Transverse colon (tissue), 3 donors: ENCODE measurements at regions not wholly inside any gene's neighbourhood (a gene's known extent, or its start where the extent isn't known, plus 50 kb on each side); places are given as distances from the start of the nearest gene placed in this dataset.

Experiments used
- CTCF ChIP-seq, 5 experiments: fragments of 200-600 bp in 3 of 5; fragments of 450-650 bp in 2 of 5; sonication (generic) in 3 of 5; IDR thresholded peaks; 1 replicate in 2 of 5; 2 replicates in 3 of 5; pipeline ENCODE4 v1.5.1; 2016 to 2017; ENCODE audit warnings: antibody characterized with exemption in 5 of 5, inconsistent platforms in 3 of 5, mild to moderate bottlenecking in 2 of 5, moderate library complexity in 1 of 5
- EP300 ChIP-seq: sonication (generic); formaldehyde crosslinking; IDR thresholded peaks from one replicate; pipeline ENCODE4 v1.6.1; 2017; ENCODE audit warnings: antibody characterized with exemption, low read depth
- POLR2A ChIP-seq: fragments of 450-650 bp; IDR thresholded peaks from one replicate; pipeline ENCODE4 v1.6.1; 2016; ENCODE audit warnings: antibody characterized with exemption, mild to moderate bottlenecking, moderate library complexity

GRCh38 chr6:45818655-45819054 lies 197.0 kb downstream of the CLIC5 start:
- TF ChIP-seq EP300 (no peak), CTCF (IDR thresholded peaks at IDR 0.05) (no peak), POLR2A (no peak)
